Small intestine (tissue), 7 donors: ENCODE measurements at regions not wholly inside any gene's neighbourhood (a gene's known extent, or its start where the extent isn't known, plus 50 kb on each side); places are given as distances from the start of the nearest gene placed in this dataset.

Source experiments
- DNase-seq, 2 donors: peaks; one replicate each; pipeline versions ENCODE4 v3.0.0 to v3.0.0-alpha.2; 2013
- FAIRE-seq: peaks from 2 replicates; lab custom pipeline; 2012; peaks lifted over from hg19 to GRCh38; lab: Jason Lieb, UNC
- H3K27ac ChIP-seq, 3 donors: one replicate each; pipeline ENCODE4 v1.5.1; 2013; ENCODE audit warnings: low read length in 2 of 3, mild to moderate bottlenecking in 2 of 3, control low read depth in 1 of 3, inconsistent platforms in 1 of 3, low read depth in 1 of 3, moderate library complexity in 1 of 3
- H3K27me3 ChIP-seq, 3 donors: one replicate each; pipeline ENCODE4 v1.6.1; 2013; ENCODE audit warnings: low read length in 3 of 3, inconsistent platforms in 1 of 3; ENCODE audit not compliant: control insufficient read depth in 3 of 3, insufficient read depth in 3 of 3
- H3K36me3 ChIP-seq, 3 donors: one replicate each; pipeline ENCODE4 v1.6.1; 2013; ENCODE audit warnings: low read length in 3 of 3, inconsistent platforms in 1 of 3, low read depth in 1 of 3, mild to moderate bottlenecking in 1 of 3, moderate library complexity in 1 of 3; ENCODE audit not compliant: control insufficient read depth in 3 of 3, insufficient read depth in 2 of 3
- H3K4me1 ChIP-seq, 3 donors: one replicate each; pipeline ENCODE4 v1.6.1; 2013; ENCODE audit warnings: low read length in 2 of 3, inconsistent platforms in 1 of 3, low read depth in 1 of 3, mild to moderate bottlenecking in 1 of 3, moderate library complexity in 1 of 3; ENCODE audit not compliant: control insufficient read depth in 3 of 3, insufficient read depth in 2 of 3
- H3K4me3 ChIP-seq, 3 donors: one replicate each; pipeline ENCODE4 v1.5.1; 2013; ENCODE audit warnings: low read length in 3 of 3, control low read depth in 1 of 3, inconsistent platforms in 1 of 3, low read depth in 1 of 3, mild to moderate bottlenecking in 1 of 3, moderate library complexity in 1 of 3
- H3K9me3 ChIP-seq, 2 donors: one replicate each; pipeline ENCODE4 v1.6.1; 2013; ENCODE audit warnings: low read depth in 1 of 2, low read length in 1 of 2; ENCODE audit not compliant: control insufficient read depth in 2 of 2, insufficient read depth in 1 of 2
- WGBS, 3 donors: extraction: QIAGEN DNeasy Blood & Tissue Kit; methylation state at CpG; one replicate each; pipeline ENCODE4 v1.1.7; 2013; 5-methylcytosine and 5-hydroxymethylcytosine counted together
- donor health status: healthy with polysubstance abuse.
- donor health status: control.
- donor health status: control.
- donor health status: Bipolar disorder and iron deficiency.
- donor health status: healthy.

- FAIRE-seq: no peak
- Histone ChIP-seq H3K27me3 (no peaks in the 10 kb centered on the region), H3K4me1 (no peaks in the 10 kb centered on the region), H3K27ac (no peak overlapping the region), H3K9me3 (no peaks in the 10 kb centered on the region), H3K4me3 (no peak overlapping the region), H3K36me3 (no peaks in the 10 kb centered on the region)
- DNase-seq: no peak
- 88 to 90% (median 89%) methylated on average over 2 of the region's 2 CpGs for WGBS, 3 donors
Observed at GRCh38 chr5:21680641-21681040, 1172.5 kb downstream of the CDH12 start.

- DNase-seq (no peak), FAIRE-seq (no peak)
Observed at GRCh38 chr5:21680196-21680595, 1172.9 kb downstream of the CDH12 start.

GRCh38 chr5:21678526-21678925, 1174.6 kb downstream of the CDH12 start:
- FAIRE-seq: no peak
- H3K27me3 ChIP-seq: no peaks in the 10 kb centered on the region
- WGBS, 3 donors: 55 to 82% (median 58%) methylated on average over 1 of the region's 1 CpG
- H3K4me3 ChIP-seq: no peak overlapping the region
- no peaks in the 10 kb centered on the region for H3K36me3 ChIP-seq
- H3K27ac ChIP-seq: no peak overlapping the region
- DNase-seq: no peak
- no peaks in the 10 kb centered on the region for H3K9me3 ChIP-seq
- no peaks in the 10 kb centered on the region for H3K4me1 ChIP-seq

More at GRCh38 chr5:21680196-21680595, 1172.9 kb downstream of the CDH12 start:
- no peaks in the 10 kb centered on the region for H3K4me1 ChIP-seq
- H3K27me3 ChIP-seq: no peaks in the 10 kb centered on the region
- H3K9me3 ChIP-seq: no peaks in the 10 kb centered on the region
- no peak overlapping the region for H3K4me3 ChIP-seq
- H3K36me3 ChIP-seq: no peaks in the 10 kb centered on the region
- H3K27ac ChIP-seq: no peak overlapping the region

- FAIRE-seq: no peak
- no peak overlapping the region for H3K4me3 ChIP-seq
- no peaks in the 10 kb centered on the region for H3K27me3 ChIP-seq
- no peaks in the 10 kb centered on the region for H3K4me1 ChIP-seq
- WGBS, 3 donors: 72 to 89% (median 81%) methylated on average over 1 of the region's 1 CpG
- DNase-seq: no peak
- no peaks in the 10 kb centered on the region for H3K9me3 ChIP-seq
- no peaks in the 10 kb centered on the region for H3K36me3 ChIP-seq
- no peak overlapping the region for H3K27ac ChIP-seq
Observed at GRCh38 chr5:21672911-21673310, 1180.2 kb downstream of the CDH12 start.

GRCh38 chr5:21672360-21672759, 1180.8 kb downstream of the CDH12 start:
- no peak overlapping the region for H3K27ac ChIP-seq
- FAIRE-seq (no peak), DNase-seq (no peak)
- H3K4me3 ChIP-seq: no peak overlapping the region
- no peaks in the 10 kb centered on the region for H3K27me3 ChIP-seq
- H3K4me1 ChIP-seq: no peaks in the 10 kb centered on the region
- H3K36me3 ChIP-seq: no peaks in the 10 kb centered on the region
- H3K9me3 ChIP-seq: no peaks in the 10 kb centered on the region

GRCh38 chr5:21665524-21665923, 1187.6 kb downstream of the CDH12 start:
- no peaks in the 10 kb centered on the region for H3K4me1 ChIP-seq
- no peaks in the 10 kb centered on the region for H3K36me3 ChIP-seq
- DNase-seq (no peak), FAIRE-seq (no peak)
- H3K27ac ChIP-seq: no peak overlapping the region
- H3K9me3 ChIP-seq: no peaks in the 10 kb centered on the region
- H3K4me3 ChIP-seq: no peak overlapping the region
- WGBS, 3 donors: 63 to 75% (median 70%) methylated on average over 2 of the region's 2 CpGs
- H3K27me3 ChIP-seq: no peaks in the 10 kb centered on the region

- no peaks in the 10 kb centered on the region for H3K27me3 ChIP-seq
- DNase-seq (no peak), FAIRE-seq (no peak)
- H3K4me3 ChIP-seq: no peak overlapping the region
- WGBS, 3 donors: 54 to 75% (median 61%) methylated on average over 2 of the region's 2 CpGs
- H3K36me3 ChIP-seq: no peaks in the 10 kb centered on the region
- no peak overlapping the region for H3K27ac ChIP-seq
- no peaks in the 10 kb centered on the region for H3K4me1 ChIP-seq
- no peaks in the 10 kb centered on the region for H3K9me3 ChIP-seq
Observed at GRCh38 chr5:21663082-21663481, 1190.1 kb downstream of the CDH12 start.

- FAIRE-seq (no peak), DNase-seq (no peak)
- Histone ChIP-seq H3K4me1 (no peaks in the 10 kb centered on the region), H3K36me3 (no peaks in the 10 kb centered on the region), H3K9me3 (no peaks in the 10 kb centered on the region), H3K4me3 (no peak overlapping the region), H3K27me3 (no peaks in the 10 kb centered on the region), H3K27ac (no peak overlapping the region)
- WGBS, 3 donors: 78 to 87% (median 85%) methylated on average over 2 of the region's 2 CpGs
Observed at GRCh38 chr5:21661184-21661583, 1192.0 kb downstream of the CDH12 start.

- DNase-seq (no peak), FAIRE-seq (no peak)
- H3K27me3 ChIP-seq: no peaks in the 10 kb centered on the region
- no peaks in the 10 kb centered on the region for H3K36me3 ChIP-seq
- WGBS, 3 donors: 57 to 75% (median 67%) methylated on average over 2 of the region's 2 CpGs
- no peak overlapping the region for H3K27ac ChIP-seq
- H3K4me3 ChIP-seq: no peak overlapping the region
- H3K9me3 ChIP-seq: no peaks in the 10 kb centered on the region
- H3K4me1 ChIP-seq: no peaks in the 10 kb centered on the region
Observed at GRCh38 chr5:21654556-21654955, 1198.6 kb downstream of the CDH12 start.
